Right ventricle myocardium inferior (tissue), 1 donor: ENCODE measurements at regions not wholly inside any gene's neighbourhood (a gene's known extent, or its start where the extent isn't known, plus 50 kb on each side); places are given as distances from the start of the nearest gene placed in this dataset.

ENCODE experiments used
- ATAC-seq: fragments of 200-7000 bp; cut with Tn5 transposase; one replicate; pipeline ENCODE4 v1.9.1; 2020; ENCODE audit warnings: mild to moderate bottlenecking, moderate library complexity
- DNase-seq: peaks from one replicate; pipeline ENCODE4 v3.0.0; 2021; ENCODE audit errors: missing footprints
- intact Hi-C: fragments of 100-400 bp; cut with DNase I; formaldehyde crosslinking; loops from one replicate; pipeline ENCODE4 v1.11.0; 2022
- donor health status: DM: no; HTN: yes; CAD: no; lungs with severe emphysema.

DNA sequence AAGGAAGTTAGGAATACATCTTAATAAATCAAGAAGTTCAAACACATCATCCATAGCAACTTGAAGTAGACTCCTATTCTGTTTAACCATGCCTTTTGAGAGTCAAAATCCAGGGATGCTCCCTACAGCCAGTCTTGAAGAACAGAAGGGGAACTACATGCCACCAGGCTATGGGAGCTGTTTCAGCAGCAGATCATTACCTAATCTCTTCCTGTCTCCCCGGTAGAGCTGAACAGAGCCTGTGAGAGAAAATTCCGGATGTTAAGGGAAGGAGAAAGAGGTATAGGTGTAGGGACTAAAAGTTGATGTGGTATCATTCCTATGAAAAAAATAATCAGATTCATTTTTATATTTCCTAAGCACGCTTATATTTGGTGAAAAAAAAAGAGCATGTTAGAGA, 352.2 kb downstream of the SPRY1 start:
- intact Hi-C loops = loop anchor here (10.0 kb wide), 2 partner anchors 194 to 236 kb away; no protein-coding TSS in a partner anchor
- no peak for ATAC-seq
- DNase-seq = no peak

DNA sequence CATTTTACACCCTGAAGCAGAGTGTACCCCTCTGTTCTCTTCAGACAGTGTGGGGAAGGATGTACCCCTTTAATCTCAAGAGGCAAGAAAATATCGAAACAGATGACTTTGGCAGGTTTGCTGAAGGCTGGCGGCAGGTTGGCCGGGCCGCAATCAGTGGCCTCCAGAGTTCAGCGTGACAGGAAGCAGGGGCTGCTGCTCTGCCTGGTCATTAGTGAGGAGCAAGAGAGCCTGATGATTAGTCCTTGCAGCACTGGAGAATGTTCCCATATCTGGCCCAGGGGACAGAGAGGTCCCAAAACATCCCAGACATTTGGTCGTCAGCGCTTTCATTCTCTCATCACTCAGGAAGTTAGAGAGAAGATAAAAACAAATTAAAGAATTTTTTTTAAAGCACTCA, 352.8 kb downstream of the SPRY1 start:
- DNase-seq (peak; percentile 73), ATAC-seq (peak; percentile 92)
- intact Hi-C loops = loop anchor here (10.0 kb wide), 2 partner anchors 195 to 235 kb away; no protein-coding TSS in a partner anchor

DNA sequence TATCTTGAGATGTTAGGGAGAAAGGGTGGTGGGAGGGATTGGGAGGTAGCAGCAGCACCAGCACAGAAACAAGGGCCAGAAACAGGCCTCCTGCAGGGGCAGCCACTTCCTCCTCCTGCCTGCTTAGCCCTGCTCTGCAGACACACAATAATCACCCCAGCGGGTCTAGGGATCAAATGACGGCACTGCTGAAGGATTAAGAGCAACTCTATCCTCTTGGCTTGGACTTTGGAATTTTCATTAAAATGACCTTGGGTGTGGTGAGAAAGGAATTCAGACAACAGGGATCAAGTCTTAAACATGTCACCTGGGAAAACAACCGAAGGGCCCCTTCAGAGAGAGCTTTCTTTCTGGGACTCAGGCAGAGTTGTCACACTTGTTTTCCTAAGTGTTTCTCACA, 353.4 kb downstream of the SPRY1 start:
- intact Hi-C loops = no loop called here
- no peak for DNase-seq
- ATAC-seq = no peak

DNA sequence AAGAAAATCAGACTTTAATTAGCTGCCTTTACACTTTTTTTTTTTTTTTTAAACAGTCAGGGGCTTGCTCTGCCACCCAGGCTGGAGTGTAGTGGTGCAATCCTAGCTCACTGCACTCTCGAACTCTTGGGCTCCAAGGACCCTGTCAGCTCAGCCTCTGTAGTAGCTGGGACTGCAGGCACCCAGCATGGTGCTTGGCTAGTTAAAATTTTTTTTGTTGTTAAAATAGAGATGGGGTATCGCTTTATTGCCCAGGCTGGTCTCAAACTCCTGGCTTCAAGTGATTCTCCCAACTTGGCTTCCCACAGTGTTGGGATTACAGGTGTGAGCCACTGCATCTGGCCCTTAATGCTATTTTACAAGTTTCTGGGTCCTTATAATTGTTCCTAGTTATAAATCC, 359.1 kb downstream of the SPRY1 start:
- DNase-seq = no peak
- ATAC-seq = no peak
- intact Hi-C loops = no loop called here

DNA sequence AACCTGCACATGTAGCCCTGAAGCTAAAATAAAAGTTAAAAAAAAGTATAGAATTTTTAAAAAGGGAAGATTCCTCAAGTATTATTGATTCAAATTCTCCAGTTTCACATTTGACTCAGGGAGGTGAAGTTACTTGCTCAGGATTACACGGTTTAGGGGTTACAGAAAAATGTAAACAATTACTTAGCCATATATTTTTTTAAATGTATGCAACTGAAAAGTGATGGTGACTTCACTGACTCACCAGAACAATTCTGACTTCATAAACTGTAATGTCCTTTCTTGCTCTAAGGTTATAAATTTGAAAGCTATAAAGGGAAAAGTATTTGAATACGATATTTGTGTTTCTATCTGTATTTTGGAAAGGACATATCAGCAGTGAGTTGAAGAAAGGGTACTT, 371.2 kb downstream of the SPRY1 start:
- ATAC-seq = no peak
- intact Hi-C loops = no loop called here
- no peak for DNase-seq

DNA sequence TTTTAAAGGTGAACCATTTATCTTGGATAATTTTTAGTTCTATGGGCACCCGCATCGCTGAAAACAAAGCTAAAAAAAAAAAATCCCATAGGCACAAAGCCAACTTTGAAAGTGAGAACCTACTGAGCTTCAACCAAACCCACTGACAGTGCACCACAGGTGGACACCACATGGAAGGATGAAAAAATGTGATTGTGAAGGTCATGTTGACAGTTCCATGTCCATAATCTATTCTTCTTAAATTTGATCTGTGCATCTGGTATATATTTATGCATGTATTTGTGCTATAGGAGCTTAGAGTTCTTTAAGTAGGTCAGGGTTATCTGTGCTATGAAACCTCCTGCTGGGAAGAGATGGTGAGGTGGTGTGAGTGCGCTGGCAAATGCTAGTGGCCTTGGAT, 374.3 kb downstream of the SPRY1 start:
- no peak for DNase-seq
- ATAC-seq = no peak
- intact Hi-C loops = loop anchor here (5.0 kb wide), 1 partner anchor 491 kb away; no protein-coding TSS in a partner anchor

DNA sequence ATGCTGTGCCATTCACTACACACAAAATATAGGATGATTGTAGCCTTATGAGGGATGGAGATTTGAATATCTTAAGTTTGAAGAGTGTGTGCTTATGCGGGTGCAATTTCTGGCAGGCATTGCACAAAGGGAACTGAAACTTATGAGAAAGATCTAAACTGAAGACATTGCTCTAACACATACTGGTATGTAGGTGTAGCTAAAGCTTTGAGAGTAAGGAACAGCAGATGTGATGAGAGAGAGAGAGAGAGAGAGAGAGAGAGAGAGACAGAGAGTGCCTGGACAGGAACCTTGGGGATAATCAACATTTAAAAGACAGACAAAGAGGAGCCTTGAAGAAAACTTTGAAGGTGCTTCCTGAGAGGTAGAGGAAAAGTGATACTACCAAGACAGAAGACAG, 379.7 kb downstream of the SPRY1 start:
- ATAC-seq (no peak), DNase-seq (no peak)
- intact Hi-C loops = no loop called here

DNA sequence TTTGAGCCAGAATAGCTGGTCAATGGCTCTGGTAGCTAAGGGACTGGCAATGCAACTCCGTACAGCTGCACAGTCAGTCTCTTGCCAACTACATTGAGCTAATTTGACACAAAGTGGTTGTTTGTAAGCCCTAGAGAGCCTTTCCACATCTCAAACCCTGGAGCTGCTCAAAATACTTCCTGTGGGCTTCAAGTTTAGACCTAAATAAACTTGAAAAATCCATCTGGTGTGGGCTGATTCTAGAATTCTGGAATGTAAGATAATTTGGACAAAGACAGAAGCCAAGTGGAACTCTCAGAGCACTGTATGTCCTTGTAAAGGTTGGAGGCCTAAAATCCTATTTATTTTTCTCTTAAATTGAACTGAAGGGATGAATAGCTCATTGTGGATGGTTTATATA, 380.8 kb downstream of the SPRY1 start:
- intact Hi-C loops = no loop called here
- peak; percentile 97 for ATAC-seq
- DNase-seq = no peak

DNA sequence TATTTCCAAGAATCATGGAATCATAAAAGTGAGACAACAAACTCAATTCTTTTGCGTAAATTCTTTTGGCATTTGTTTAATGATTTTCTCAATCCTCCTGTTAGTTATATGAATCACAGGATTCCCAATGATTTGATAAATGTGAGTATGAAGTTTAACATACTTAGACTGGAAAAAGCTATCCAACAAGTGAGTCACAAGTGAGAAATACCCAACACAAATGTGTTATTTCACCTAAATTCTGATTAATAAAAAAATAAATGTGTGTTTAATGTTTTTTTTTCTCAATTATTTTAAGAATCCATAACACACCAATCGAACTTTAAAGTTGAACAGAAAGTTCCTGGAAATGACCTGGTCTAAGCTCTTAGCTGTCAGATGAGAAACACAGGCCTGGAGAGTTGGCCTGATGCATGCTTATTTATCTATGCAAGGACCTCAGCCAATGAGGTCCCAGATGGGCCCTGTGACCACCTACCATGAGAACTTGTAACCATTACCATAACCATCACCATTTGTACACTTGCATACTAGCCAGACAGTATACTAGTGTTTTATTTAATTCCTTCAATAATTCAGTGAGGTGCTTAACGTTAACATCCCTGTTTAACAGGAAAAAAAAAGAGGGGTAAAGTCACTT, 386.7 kb downstream of the SPRY1 start:
- ATAC-seq (no peak), DNase-seq (no peak)
- intact Hi-C loops = no loop called here

DNA sequence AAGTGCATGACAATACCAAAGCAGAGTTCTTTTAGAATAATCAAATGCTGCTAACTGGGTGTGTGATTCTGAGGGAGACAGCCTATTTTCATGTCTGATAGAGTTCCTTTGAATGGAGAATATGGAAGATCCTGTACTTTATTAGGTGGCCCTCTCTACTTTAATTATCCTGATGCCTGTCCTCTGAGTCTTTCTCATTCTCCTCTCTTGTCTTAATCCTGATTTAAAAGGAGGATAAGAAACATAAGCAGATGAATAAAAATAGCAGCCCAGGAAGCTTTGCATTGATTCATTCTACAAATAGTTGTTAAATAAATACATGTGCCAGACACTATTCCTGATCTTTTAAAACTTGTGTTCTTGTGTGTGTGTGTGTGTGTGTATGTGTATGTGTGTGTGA, 387.3 kb downstream of the SPRY1 start:
- intact Hi-C loops = no loop called here
- no peak for ATAC-seq
- no peak for DNase-seq

DNA sequence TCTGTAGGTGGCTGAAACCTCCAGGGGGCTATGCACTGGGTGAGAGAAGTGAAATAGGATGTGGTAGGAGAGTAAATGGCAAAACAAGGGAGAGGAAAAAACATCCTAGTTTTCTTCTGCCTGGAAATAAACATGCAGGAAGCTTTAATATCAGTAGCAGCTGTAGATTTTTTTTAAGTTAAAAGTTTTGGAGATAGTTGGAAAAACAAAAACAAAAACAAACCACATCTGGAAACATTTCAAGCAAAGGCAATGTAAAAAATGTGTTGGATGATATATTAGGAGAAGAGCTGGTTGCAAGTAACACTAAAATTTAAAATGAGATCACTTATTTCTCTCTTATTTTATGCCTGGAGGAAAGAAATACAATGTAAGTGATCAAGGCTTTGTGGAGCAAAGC, 388.0 kb downstream of the SPRY1 start:
- DNase-seq (no peak), ATAC-seq (no peak)
- intact Hi-C loops = loop anchor here (5.0 kb wide), 1 partner anchor 43 kb away; no protein-coding TSS in a partner anchor

DNA sequence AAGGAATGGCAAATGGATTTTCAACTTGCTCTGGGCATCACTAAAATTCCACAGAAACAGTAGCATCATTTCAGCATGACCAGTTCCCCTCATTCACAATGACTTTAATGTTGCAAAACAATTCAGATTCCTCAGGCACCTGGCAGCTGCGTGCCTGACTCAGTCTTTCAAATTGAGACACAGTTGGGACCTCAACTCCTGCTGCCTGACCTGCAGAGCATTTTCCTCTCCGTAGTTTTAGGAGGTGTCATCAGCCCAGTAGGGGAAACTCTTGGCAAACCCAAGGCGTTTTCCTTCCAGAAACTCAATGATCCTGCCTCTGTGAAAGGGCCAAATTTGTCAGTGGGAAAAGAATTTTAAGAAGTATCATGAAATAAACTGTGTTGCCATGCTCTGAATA, 388.9 kb downstream of the SPRY1 start:
- ATAC-seq = peak; percentile 82
- intact Hi-C loops = loop anchor here (5.0 kb wide), 1 partner anchor 42 kb away; no protein-coding TSS in a partner anchor
- DNase-seq = peak; percentile 69

DNA sequence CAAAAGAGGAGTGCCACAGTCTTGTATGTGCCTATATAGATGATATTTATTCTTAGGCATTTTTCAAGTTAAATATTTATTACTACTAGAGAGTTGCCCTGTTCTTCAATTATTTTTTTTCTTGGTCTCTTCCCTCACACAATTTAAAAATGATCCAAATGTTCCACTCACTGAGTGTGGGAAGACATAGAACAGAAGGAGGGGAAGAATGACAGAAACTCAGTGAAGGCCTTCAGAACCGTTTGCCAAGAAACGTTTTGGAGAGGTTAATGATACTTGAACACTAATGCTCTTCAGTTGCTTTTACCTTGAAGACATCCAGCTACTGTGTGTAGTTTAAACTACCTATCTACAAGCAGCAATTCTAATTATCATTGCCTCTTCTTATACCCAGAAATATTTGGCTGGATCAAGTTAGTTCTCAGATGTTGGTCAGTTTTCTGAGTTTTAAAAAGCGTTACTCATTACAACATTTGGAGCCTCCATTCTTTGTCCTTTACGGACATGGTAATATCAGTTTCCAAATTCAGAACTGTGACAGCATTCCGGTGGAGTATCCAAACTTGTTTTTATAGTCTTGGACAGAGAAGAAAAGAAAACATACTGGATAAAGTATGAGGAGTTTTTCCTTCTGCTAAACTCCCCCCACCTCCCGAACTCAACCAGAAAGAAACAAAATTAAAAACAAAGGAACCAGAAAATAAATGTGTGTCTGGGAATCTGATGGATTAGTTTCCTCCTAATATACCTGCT, 389.7 kb downstream of the SPRY1 start:
- intact Hi-C loops = loop anchor here (5.0 kb wide), 1 partner anchor 41 kb away; no protein-coding TSS in a partner anchor
- DNase-seq = no peak
- peak; percentile 43 for ATAC-seq

DNA sequence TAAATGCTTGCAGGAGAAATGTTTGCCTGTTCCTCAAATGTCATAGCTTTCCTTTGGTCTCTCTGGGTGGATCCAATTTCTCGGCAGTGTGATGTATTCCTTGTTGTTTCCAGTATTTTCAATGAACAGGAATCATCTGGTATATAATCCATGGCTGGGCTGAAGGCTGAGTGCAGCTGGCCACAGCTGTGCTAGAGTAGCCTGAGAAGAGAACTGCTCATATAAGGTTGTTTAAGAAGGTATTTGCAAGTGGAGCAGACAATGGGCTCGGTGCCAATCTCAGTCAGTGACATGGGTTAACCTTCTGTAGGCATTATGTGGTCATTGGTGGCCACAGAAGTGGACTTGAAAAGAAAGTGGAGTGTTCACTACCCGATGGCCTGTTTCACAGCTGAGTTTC, 390.3 kb downstream of the SPRY1 start:
- intact Hi-C loops = loop anchor here (5.0 kb wide), 1 partner anchor 40 kb away; no protein-coding TSS in a partner anchor
- DNase-seq (peak; percentile 55), ATAC-seq (peak; percentile 62)

DNA sequence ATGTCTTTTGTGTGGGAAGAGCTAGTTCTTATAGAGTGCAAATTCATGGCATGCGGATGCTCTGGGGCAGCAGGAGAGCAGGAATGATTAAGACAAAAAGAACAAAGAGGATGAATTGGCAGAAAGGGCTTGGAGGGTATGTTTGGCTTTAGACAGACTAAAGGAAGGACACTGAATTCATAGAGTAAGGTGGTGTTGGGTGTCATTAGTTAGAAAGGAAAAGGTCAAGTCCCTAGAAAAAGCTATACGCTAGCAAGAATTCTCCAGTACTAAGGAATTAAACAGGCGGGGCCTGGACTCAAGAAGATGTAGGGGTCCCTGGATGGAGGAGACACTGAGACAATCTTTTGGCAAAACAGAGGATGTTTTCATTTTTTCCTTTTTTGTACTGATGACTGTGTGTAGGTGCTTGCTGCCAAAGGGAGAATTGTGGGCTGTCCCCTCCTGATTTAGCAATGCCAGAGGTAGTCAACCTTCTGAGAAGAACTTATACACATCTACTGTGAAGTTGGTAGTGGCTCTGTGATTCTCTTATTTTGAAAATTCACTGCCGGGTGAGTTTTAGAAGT, 391.0 kb downstream of the SPRY1 start:
- ATAC-seq (peak; percentile 37), DNase-seq (no peak)
- intact Hi-C loops = loop anchor here (5.0 kb wide), 1 partner anchor 40 kb away; no protein-coding TSS in a partner anchor

DNA sequence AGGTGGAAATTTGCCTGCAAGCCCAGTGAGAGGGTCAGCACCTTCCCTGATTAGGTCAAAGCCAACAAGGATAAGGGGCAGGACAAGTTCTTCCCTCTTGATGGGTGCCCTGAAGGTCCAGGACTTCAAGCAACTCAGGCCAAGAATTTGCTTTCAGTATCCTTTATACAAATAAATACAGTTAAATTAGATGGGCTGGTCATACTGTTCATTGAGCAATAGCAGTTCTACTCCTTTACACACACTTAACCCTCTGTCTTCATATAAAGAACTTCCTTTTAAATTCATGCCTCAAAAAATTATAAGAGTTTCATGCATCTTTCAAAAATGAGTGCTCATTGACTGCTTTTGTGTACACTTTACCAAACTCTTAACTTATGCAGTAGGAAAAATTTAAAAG, 392.0 kb downstream of the SPRY1 start:
- DNase-seq (no peak), ATAC-seq (no peak)
- intact Hi-C loops = loop anchor here (5.0 kb wide), 1 partner anchor 39 kb away; no protein-coding TSS in a partner anchor

DNA sequence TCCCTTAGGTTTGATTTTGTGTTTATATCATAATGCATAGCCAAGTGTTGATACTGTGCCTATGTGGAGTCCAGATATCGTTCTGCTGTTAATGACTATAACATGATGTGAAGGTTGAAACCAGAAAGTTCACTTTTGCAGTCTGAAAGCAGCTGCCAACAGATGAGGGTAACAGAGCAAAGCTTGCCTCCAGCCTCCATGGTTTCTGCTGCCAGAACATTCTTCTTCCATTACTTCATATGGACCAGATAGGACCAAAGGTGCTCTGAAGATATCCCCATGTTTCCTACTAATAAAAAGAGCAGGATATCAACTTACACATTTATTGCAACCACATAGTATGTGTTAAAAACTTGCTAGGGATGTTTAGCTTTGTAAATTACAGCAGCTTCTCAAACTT, 394.1 kb downstream of the SPRY1 start:
- ATAC-seq (no peak), DNase-seq (no peak)
- intact Hi-C loops = loop anchor here (10.0 kb wide), 1 partner anchor 104 kb away; no protein-coding TSS in a partner anchor

DNA sequence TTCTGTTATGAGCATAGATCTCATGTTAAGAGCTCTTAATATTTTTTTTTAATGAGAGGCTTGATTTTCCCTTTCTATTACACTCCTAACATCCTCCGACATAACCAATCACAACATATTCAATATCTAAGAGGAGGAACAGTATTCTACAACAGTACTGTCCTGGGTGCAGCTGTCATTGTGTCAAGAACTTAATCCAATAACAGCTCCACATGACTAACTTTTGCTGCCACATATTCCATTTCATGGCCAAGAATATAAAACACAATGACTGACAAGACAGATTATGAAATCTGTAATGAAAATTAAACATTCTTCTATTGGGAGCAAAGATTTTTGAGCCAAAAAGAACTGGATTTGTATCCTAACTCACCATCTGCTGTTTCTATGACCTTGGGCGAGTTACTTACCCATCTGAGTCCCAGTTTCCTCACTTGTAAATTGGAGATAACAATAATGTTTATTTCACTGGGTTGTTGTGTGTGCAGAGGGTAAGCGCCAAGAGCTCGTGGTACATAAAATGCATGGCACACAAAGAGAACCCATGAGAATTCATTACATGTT, 405.6 kb downstream of the SPRY1 start:
- DNase-seq (no peak), ATAC-seq (peak; percentile 75)
- intact Hi-C loops = no loop called here

DNA sequence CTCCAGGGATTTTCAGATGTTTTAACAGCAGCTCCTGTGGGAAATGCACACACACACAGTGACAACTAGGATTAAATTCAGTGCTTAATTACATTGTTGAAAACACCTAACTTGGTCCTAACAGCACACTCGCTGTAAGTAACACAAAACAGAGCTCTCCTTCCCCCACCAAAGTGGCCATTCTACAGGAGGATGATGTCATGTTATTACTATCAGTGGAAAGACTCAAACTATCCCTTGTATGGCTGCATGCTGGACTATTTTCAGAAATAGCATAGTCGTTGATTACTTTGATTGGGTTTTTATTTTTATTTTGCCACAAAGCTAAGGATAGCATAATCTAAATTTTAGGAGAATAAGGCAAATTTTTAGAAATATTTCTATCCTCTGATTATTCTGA, 406.3 kb downstream of the SPRY1 start:
- DNase-seq = no peak
- no peak for ATAC-seq
- intact Hi-C loops = no loop called here
